Body of pancreas (tissue), 4 donors: ENCODE measurements at regions not wholly inside any gene's neighbourhood (a gene's known extent, or its start where the extent isn't known, plus 50 kb on each side); places are given as distances from the start of the nearest gene placed in this dataset.

ENCODE experiments used
- ATAC-seq: fragments of 150-250 bp; one replicate; pipeline ENCODE4 v1.9.1; 2016
- DNase-seq, 4 donors: peaks; one replicate each; pipeline ENCODE4 v3.0.0-alpha.2; 2019
- H3K27ac ChIP-seq, 4 donors: fragments of 200-600 bp; sonication (generic); 1 replicate in 3 of 4; 2 replicates in 1 of 4; pipeline versions ENCODE4 v1.5.1 to v1.6.1; 2016 to 2019; ENCODE audit warnings: mild to moderate bottlenecking in 1 of 4, mixed read lengths in 1 of 4, moderate library complexity in 1 of 4
- H3K27me3 ChIP-seq, 2 donors: fragments of 200-600 bp; sonication (generic); one replicate each; pipeline ENCODE4 v1.6.0; 2016; ENCODE audit warnings: mild to moderate bottlenecking in 1 of 2
- H3K36me3 ChIP-seq, 2 donors: fragments of 200-600 bp; sonication (generic); replicated peaks in 1 of 2; 2 replicates each; pipeline ENCODE4 v1.5.1; 2016; ENCODE audit warnings: low read depth in 2 of 2; ENCODE audit not compliant: insufficient read depth in 1 of 2
- H3K4me1 ChIP-seq: fragments of 200-600 bp; sonication (generic); one replicate; pipeline ENCODE4 v1.6.0; 2016
- H3K4me3 ChIP-seq, 2 donors: fragments of 200-600 bp; sonication (generic); 1 replicate in 1 of 2; 2 replicates in 1 of 2; pipeline ENCODE4 v1.5.1; 2016 to 2019
- H3K9me3 ChIP-seq, 3 donors: fragments of 200-600 bp; sonication (generic); 1 replicate in 2 of 3; 2 replicates in 1 of 3; pipeline ENCODE4 v1.5.1; 2016
- CTCF ChIP-seq, 7 experiments: fragments of 450-650 bp in 4 of 7; fragments of 200-600 bp in 3 of 7; sonication (generic) in 3 of 7; IDR thresholded peaks; one replicate each; pipeline ENCODE4 v1.5.1; 2016 to 2019; ENCODE audit warnings: antibody characterized with exemption in 7 of 7
- POLR2A ChIP-seq, 3 donors: fragments of 450-650 bp; IDR thresholded peaks; one replicate each; pipeline ENCODE4 v1.6.1; 2016; ENCODE audit warnings: antibody characterized with exemption in 3 of 3, mild to moderate bottlenecking in 2 of 3
- WGBS, 2 donors: methylation state at CpG; one replicate each; pipeline ENCODE4 v1.1.5; 2017; 5-methylcytosine and 5-hydroxymethylcytosine counted together
- intact Hi-C: fragments of 100-400 bp; cut with DNase I; formaldehyde crosslinking; loops from one replicate; pipeline ENCODE4 v1.15.1; 2023

- no peak for ATAC-seq
- 58 to 60% methylated on average over 3 of the region's 3 CpGs for WGBS, 2 donors
- no peak for TF ChIP-seq CTCF (IDR thresholded peaks at IDR 0.05)
- TF ChIP-seq POLR2A (IDR thresholded peaks at IDR 0.05), result no peak
- H3K27me3 ChIP-seq, result no peaks in the 10 kb centered on the region
- H3K9me3 ChIP-seq, result no peaks in the 10 kb centered on the region
- no peaks in the 10 kb centered on the region for H3K36me3 ChIP-seq
- no peak overlapping the region for H3K4me3 ChIP-seq
- no peaks in the 10 kb centered on the region for H3K4me1 ChIP-seq
- intact Hi-C loops, result no loop called here
- DNase-seq, result no peak
- no peak overlapping the region for H3K27ac ChIP-seq
Observed at GRCh38 chr1:233735847-233736246, 121.9 kb downstream of the KCNK1 start.

GRCh38 chr1:233737341-233737740 is 123.4 kb downstream of the KCNK1 start:
- WGBS, 2 donors, result 76 to 89% methylated on average over 2 of the region's 2 CpGs
- Histone ChIP-seq H3K4me1 (no peaks in the 10 kb centered on the region), H3K36me3 (no peaks in the 10 kb centered on the region), H3K9me3 (no peaks in the 10 kb centered on the region), H3K27ac (no peak overlapping the region), H3K27me3 (no peaks in the 10 kb centered on the region), H3K4me3 (no peak overlapping the region)
- intact Hi-C loops, result no loop called here
- no peak for DNase-seq
- no peak for ATAC-seq
- TF ChIP-seq CTCF (IDR thresholded peaks at IDR 0.05) (no peak), POLR2A (IDR thresholded peaks at IDR 0.05) (no peak)

- Histone ChIP-seq H3K36me3 (no peaks in the 10 kb centered on the region), H3K27me3 (no peaks in the 10 kb centered on the region), H3K4me1 (no peaks in the 10 kb centered on the region), H3K9me3 (no peaks in the 10 kb centered on the region), H3K4me3 (no peak overlapping the region), H3K27ac (no peak overlapping the region)
- TF ChIP-seq CTCF (IDR thresholded peaks at IDR 0.05) (no peak), POLR2A (IDR thresholded peaks at IDR 0.05) (no peak)
- intact Hi-C loops, result no loop called here
- ATAC-seq, result no peak
- WGBS, 2 donors, result 78 to 84% methylated on average over 8 of the region's 8 CpGs
- DNase-seq, result no peak
Observed at GRCh38 chr1:233738396-233738795, 124.5 kb downstream of the KCNK1 start.

GRCh38 chr1:233738850-233739249 is 124.9 kb downstream of the KCNK1 start:
- no peaks in the 10 kb centered on the region for H3K27me3 ChIP-seq
- TF ChIP-seq CTCF (IDR thresholded peaks at IDR 0.05) (no peak), POLR2A (IDR thresholded peaks at IDR 0.05) (no peak)
- no peak overlapping the region for H3K27ac ChIP-seq
- intact Hi-C loops, result no loop called here
- H3K4me1 ChIP-seq, result no peaks in the 10 kb centered on the region
- H3K9me3 ChIP-seq, result no peaks in the 10 kb centered on the region
- WGBS, 2 donors, result 80 to 81% methylated on average over 14 of the region's 14 CpGs
- no peaks in the 10 kb centered on the region for H3K36me3 ChIP-seq
- ATAC-seq (no peak), DNase-seq (no peak)
- no peak overlapping the region for H3K4me3 ChIP-seq

- no peak for TF ChIP-seq CTCF (IDR thresholded peaks at IDR 0.05)
- 5 to 7% methylated on average over 3 of the region's 3 CpGs for WGBS, 2 donors
- Histone ChIP-seq H3K9me3 (no peaks in the 10 kb centered on the region), H3K36me3 (no peaks in the 10 kb centered on the region), H3K27ac (no peak overlapping the region), H3K4me3 (no peak overlapping the region), H3K27me3 (no peaks in the 10 kb centered on the region), H3K4me1 (no peaks in the 10 kb centered on the region)
- ATAC-seq, result no peak
- DNase-seq, result no peak
- intact Hi-C loops, result no loop called here
Observed at GRCh38 chr1:233744779-233745513, 131.0 kb downstream of the KCNK1 start.
